ENCODE measurements at regions not wholly inside any gene's neighbourhood (a gene's known extent, or its start where the extent isn't known, plus 50 kb on each side); places are given as distances from the start of the nearest gene placed in this dataset.

DNA sequence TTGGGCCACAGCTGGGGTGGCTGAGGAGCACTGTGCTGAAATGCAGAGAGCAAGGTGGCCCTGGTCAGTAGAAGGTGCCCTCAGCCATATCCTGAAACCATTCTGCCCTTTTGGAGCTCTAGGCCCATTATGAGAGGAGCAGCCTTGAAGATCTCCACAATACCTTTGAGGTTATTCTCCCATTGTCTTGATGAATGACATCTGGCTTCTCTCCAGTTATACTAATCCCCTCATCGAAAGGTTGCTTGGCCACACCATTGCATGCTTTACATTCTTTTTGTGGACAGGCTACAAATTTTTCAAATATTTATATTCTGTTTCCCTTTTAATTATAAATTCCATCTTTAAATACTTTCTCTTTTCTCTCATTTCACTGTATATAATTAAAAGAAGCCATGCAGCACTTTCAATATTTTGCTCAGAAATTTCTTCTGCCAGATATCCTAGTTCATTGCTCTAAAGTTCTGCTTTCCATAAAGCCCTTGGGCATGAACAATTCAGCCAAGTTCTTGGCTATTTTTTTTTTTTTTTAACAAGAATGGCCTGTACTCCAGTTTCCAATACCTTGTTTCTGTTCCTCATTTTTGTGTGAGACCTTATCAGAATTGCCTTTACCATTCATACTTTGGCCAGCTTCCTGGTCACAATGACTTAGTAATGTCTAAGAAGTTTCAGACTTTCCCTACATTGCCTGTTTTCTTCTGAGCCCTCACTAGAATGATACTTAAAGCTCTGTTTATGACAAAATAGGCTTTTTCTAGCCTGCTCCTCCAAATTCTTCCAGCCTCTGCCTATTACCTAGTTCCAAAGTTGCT is 138.9 kb upstream of the SGO1 start (continued):
- TF ChIP-seq FOSL1 (IDR thresholded peaks at IDR 0.05; ENCODE audit: insufficient read depth, low read depth, low read length): no peak
